KMS-11 (cell line): ENCODE measurements at regions not wholly inside any gene's neighbourhood (a gene's known extent, or its start where the extent isn't known, plus 50 kb on each side); places are given as distances from the start of the nearest gene placed in this dataset.
"Not testable (repeated sequence)": the region's sequence is repeated elsewhere in the genome, so short reads cannot be mapped to it uniquely, and the experiment has no call there.

Experiments used
- H2AFZ ChIP-seq: fragments of 200-600 bp; sonication (generic); 2 replicates; pipeline ENCODE4 v1.6.1; 2016; ENCODE audit warnings: antibody characterized with exemption, mixed run types, low read depth
- H3K27ac ChIP-seq: fragments of 200-600 bp; sonication (generic); 2 replicates; pipeline ENCODE4 v1.6.1; 2016; ENCODE audit warnings: mild to moderate bottlenecking, mixed run types
- H3K27me3 ChIP-seq: fragments of 200-600 bp; sonication (generic); 2 replicates; pipeline ENCODE4 v1.6.1; 2017; ENCODE audit warnings: mild to moderate bottlenecking, low read depth, mixed run types, moderate library complexity; ENCODE audit not compliant: insufficient read depth
- H3K36me3 ChIP-seq: fragments of 200-600 bp; sonication (generic); 2 replicates; pipeline ENCODE4 v1.6.1; 2017; ENCODE audit warnings: mild to moderate bottlenecking, mixed run types; ENCODE audit not compliant: insufficient read depth
- H3K4me1 ChIP-seq: fragments of 200-600 bp; sonication (generic); 2 replicates; pipeline ENCODE4 v1.6.1; 2016; ENCODE audit warnings: mild to moderate bottlenecking, low read depth, mixed run types; ENCODE audit not compliant: poor library complexity, severe bottlenecking
- H3K4me2 ChIP-seq: fragments of 200-600 bp; sonication (generic); 2 replicates; pipeline ENCODE4 v1.7.0; 2016; ENCODE audit warnings: mild to moderate bottlenecking, mixed run types
- H3K4me3 ChIP-seq: fragments of 200-600 bp; sonication (generic); IDR thresholded peaks from 2 replicates; pipeline ENCODE4 v1.6.1; 2017; ENCODE audit warnings: low read depth, low read length, mixed read lengths; ENCODE audit not compliant: insufficient read depth
- H3K79me2 ChIP-seq: fragments of 200-600 bp; sonication (generic); 2 replicates; pipeline ENCODE4 v1.6.1; 2016; ENCODE audit warnings: low read depth, mixed run types; ENCODE audit not compliant: insufficient read depth
- H3K9ac ChIP-seq: fragments of 200-600 bp; sonication (generic); 2 replicates; pipeline ENCODE4 v1.6.1; 2016; ENCODE audit warnings: mild to moderate bottlenecking, mixed run types
- H4K20me1 ChIP-seq: fragments of 200-600 bp; sonication (generic); 2 replicates; pipeline ENCODE4 v1.6.1; 2016; ENCODE audit warnings: mild to moderate bottlenecking, mixed run types; ENCODE audit not compliant: insufficient read depth
- CTCF ChIP-seq: fragments of 200-600 bp; sonication (generic); conservative IDR thresholded peaks from 2 replicates; pipeline ENCODE4 v1.6.1; 2017; ENCODE audit warnings: low read depth, mild to moderate bottlenecking, antibody characterized with exemption, low read length, moderate library complexity, mixed read lengths

GRCh38 chr12:83889745-83890144 is 1022.9 kb downstream of the SLC6A15 start:
- Histone ChIP-seq H2AFZ (no peak overlapping the region), H3K4me1 (no peaks in the 10 kb centered on the region), H3K9ac (no peak overlapping the region), H3K27me3 (no peaks in the 10 kb centered on the region), H3K36me3 (no peaks in the 10 kb centered on the region), H4K20me1 (no peaks in the 10 kb centered on the region), H3K4me3 (no peak overlapping the region), H3K4me2 (no peak overlapping the region), H3K79me2 (no peaks in the 10 kb centered on the region), H3K27ac (no peak overlapping the region)
- no peak for TF ChIP-seq CTCF

GRCh38 chr12:83886479-83886878 is 1026.1 kb downstream of the SLC6A15 start:
- Histone ChIP-seq H3K4me3 (no peak overlapping the region), H3K79me2 (no peaks in the 10 kb centered on the region), H3K27me3 (no peaks in the 10 kb centered on the region), H3K9ac (no peak overlapping the region), H3K27ac (no peak overlapping the region), H4K20me1 (no peaks in the 10 kb centered on the region), H3K4me2 (no peak overlapping the region), H3K4me1 (no peaks in the 10 kb centered on the region), H3K36me3 (no peaks in the 10 kb centered on the region), H2AFZ (no peak overlapping the region)
- no peak for TF ChIP-seq CTCF

GRCh38 chr12:83870921-83871599 is 1041.5 kb downstream of the SLC6A15 start:
- Histone ChIP-seq H3K27ac (peak overlapping the region; percentile 80), H3K4me1 (peaks cover 18% of the 10 kb centered on the region), H2AFZ (peak overlapping the region; percentile 87; the same call in 1 of the 2 replicates), H3K9ac (peak overlapping the region; percentile 67), H3K4me2 (peak overlapping the region; percentile 97)
- H3K79me2 ChIP-seq, H4K20me1 ChIP-seq, H3K27me3 ChIP-seq, H3K36me3 ChIP-seq, H3K4me3 ChIP-seq: not testable (repeated sequence)

GRCh38 chr12:83866477-83866876 is 1046.1 kb downstream of the SLC6A15 start:
- Histone ChIP-seq H3K27ac (no peak overlapping the region), H2AFZ (no peak overlapping the region), H4K20me1 (no peaks in the 10 kb centered on the region), H3K36me3 (no peaks in the 10 kb centered on the region), H3K27me3 (no peaks in the 10 kb centered on the region), H3K79me2 (no peaks in the 10 kb centered on the region), H3K4me3 (no peak overlapping the region), H3K4me1 (peaks cover 18% of the 10 kb centered on the region), H3K9ac (no peak overlapping the region), H3K4me2 (no peak overlapping the region)
- TF ChIP-seq CTCF, result no peak

- Histone ChIP-seq H3K4me2 (no peak overlapping the region), H3K27me3 (no peaks in the 10 kb centered on the region), H3K27ac (no peak overlapping the region), H4K20me1 (no peaks in the 10 kb centered on the region), H3K4me3 (no peak overlapping the region), H2AFZ (no peak overlapping the region), H3K36me3 (no peaks in the 10 kb centered on the region), H3K9ac (no peak overlapping the region), H3K79me2 (no peaks in the 10 kb centered on the region), H3K4me1 (peaks cover 17% of the 10 kb centered on the region)
- TF ChIP-seq CTCF, result no peak
Measured at GRCh38 chr12:83865431-83865830, 1047.2 kb downstream of the SLC6A15 start.
